ENCODE measurements at regions not wholly inside any gene's neighbourhood (a gene's known extent, or its start where the extent isn't known, plus 50 kb on each side); places are given as distances from the start of the nearest gene placed in this dataset.

GRCh38 chr7:156058248-156058647, 246.0 kb upstream of the SHH start:
- TF ChIP-seq, protein P1, sequence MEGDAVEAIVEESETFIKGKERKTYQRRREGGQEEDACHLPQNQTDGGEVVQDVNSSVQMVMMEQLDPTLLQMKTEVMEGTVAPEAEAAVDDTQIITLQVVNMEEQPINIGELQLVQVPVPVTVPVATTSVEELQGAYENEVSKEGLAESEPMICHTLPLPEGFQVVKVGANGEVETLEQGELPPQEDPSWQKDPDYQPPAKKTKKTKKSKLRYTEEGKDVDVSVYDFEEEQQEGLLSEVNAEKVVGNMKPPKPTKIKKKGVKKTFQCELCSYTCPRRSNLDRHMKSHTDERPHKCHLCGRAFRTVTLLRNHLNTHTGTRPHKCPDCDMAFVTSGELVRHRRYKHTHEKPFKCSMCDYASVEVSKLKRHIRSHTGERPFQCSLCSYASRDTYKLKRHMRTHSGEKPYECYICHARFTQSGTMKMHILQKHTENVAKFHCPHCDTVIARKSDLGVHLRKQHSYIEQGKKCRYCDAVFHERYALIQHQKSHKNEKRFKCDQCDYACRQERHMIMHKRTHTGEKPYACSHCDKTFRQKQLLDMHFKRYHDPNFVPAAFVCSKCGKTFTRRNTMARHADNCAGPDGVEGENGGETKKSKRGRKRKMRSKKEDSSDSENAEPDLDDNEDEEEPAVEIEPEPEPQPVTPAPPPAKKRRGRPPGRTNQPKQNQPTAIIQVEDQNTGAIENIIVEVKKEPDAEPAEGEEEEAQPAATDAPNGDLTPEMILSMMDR (IDR thresholded peaks at IDR 0.05; ENCODE audit: low read depth, low read length, poor library complexity, severe bottlenecking), result no peak
- no peak for TF ChIP-seq EZH2phosphoT487 (IDR thresholded peaks at IDR 0.05; ENCODE audit: borderline replicate concordance, low read length)

Measured in DOHH2 (cell line).